ENCODE measurements at regions not wholly inside any gene's neighbourhood (a gene's known extent, or its start where the extent isn't known, plus 50 kb on each side); places are given as distances from the start of the nearest gene placed in this dataset.

DNA sequence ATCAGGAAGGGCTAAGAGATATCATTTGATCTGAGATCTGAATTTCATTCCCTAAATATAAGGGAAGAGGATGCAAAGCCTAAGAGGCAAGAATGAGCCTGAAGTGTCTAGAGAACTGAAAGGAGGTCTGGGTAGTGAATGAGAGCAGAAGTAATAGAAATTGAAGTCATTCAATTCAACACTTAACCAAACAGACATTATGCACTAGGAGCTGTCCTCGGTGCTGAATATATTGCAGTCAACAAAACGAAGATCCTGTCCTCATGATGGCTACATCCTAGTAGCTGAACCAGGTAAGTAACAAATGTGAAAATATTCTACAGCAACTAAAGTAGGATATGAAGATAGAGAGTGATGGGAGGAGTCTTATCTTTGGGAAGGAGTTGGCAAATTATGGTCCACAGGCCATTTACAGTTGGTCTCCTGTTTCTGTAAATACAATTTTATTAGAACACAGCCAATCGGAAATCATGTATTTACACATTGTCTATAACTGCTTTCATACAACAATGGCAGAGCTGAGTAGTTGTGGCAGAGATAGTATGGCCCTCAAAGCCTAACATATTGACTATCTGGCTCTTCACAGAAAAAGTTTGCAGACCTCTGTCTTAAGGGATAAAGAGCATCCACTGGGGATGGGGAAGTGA lies 192.9 kb upstream of the CADPS start:
- TF ChIP-seq POLR2AphosphoS5 (IDR thresholded peaks at IDR 0.05; ENCODE audit: low read depth, low read length) (no peak), POLR2A (IDR thresholded peaks at IDR 0.05; ENCODE audit: low read depth, low read length) (no peak)
